ENCODE measurements at regions not wholly inside any gene's neighbourhood (a gene's known extent, or its start where the extent isn't known, plus 50 kb on each side); places are given as distances from the start of the nearest gene placed in this dataset.

GRCh38 chr9:81083067-81083466, 606.3 kb downstream of the TLE1 start:
- H3K4me3 ChIP-seq (ENCODE audit: low read depth, low read length) = no peak overlapping the region
- H3K27me3 ChIP-seq (ENCODE audit: control insufficient read depth, insufficient read depth, low read length) = no peaks in the 10 kb centered on the region
- H3K9me3 ChIP-seq (ENCODE audit: control insufficient read depth, insufficient read depth, low read depth, low read length) = no peaks in the 10 kb centered on the region
- H3K9ac ChIP-seq (ENCODE audit: low read length) = no peak overlapping the region
- no peaks in the 10 kb centered on the region for H3K4me1 ChIP-seq (ENCODE audit: control insufficient read depth, insufficient read depth, low read length)
- no peak overlapping the region for H3K27ac ChIP-seq (ENCODE audit: low read depth, low read length)
- H3K36me3 ChIP-seq (ENCODE audit: control insufficient read depth, insufficient read depth, low read length) = no peaks in the 10 kb centered on the region

GRCh38 chr9:81082221-81082620, 607.1 kb downstream of the TLE1 start:
- Histone ChIP-seq H3K27me3 (ENCODE audit: control insufficient read depth, insufficient read depth, low read length) (no peaks in the 10 kb centered on the region), H3K9ac (ENCODE audit: low read length) (no peak overlapping the region), H3K36me3 (ENCODE audit: control insufficient read depth, insufficient read depth, low read length) (no peaks in the 10 kb centered on the region), H3K9me3 (ENCODE audit: control insufficient read depth, insufficient read depth, low read depth, low read length) (no peaks in the 10 kb centered on the region), H3K4me3 (ENCODE audit: low read depth, low read length) (no peak overlapping the region), H3K4me1 (ENCODE audit: control insufficient read depth, insufficient read depth, low read length) (no peaks in the 10 kb centered on the region), H3K27ac (ENCODE audit: low read depth, low read length) (no peak overlapping the region)

- Histone ChIP-seq H3K4me3 (ENCODE audit: low read depth, low read length) (no peak overlapping the region), H3K36me3 (ENCODE audit: control insufficient read depth, insufficient read depth, low read length) (no peaks in the 10 kb centered on the region), H3K9me3 (ENCODE audit: control insufficient read depth, insufficient read depth, low read depth, low read length) (no peaks in the 10 kb centered on the region), H3K27ac (ENCODE audit: low read depth, low read length) (no peak overlapping the region), H3K27me3 (ENCODE audit: control insufficient read depth, insufficient read depth, low read length) (no peaks in the 10 kb centered on the region), H3K4me1 (ENCODE audit: control insufficient read depth, insufficient read depth, low read length) (no peaks in the 10 kb centered on the region), H3K9ac (ENCODE audit: low read length) (no peak overlapping the region)
Measured at GRCh38 chr9:81080900-81081299, 608.4 kb downstream of the TLE1 start.

GRCh38 chr9:81080185-81080584, 609.2 kb downstream of the TLE1 start:
- Histone ChIP-seq H3K4me1 (ENCODE audit: control insufficient read depth, insufficient read depth, low read length) (no peaks in the 10 kb centered on the region), H3K4me3 (ENCODE audit: low read depth, low read length) (no peak overlapping the region), H3K27me3 (ENCODE audit: control insufficient read depth, insufficient read depth, low read length) (no peaks in the 10 kb centered on the region), H3K27ac (ENCODE audit: low read depth, low read length) (no peak overlapping the region), H3K9ac (ENCODE audit: low read length) (no peak overlapping the region), H3K9me3 (ENCODE audit: control insufficient read depth, insufficient read depth, low read depth, low read length) (no peaks in the 10 kb centered on the region), H3K36me3 (ENCODE audit: control insufficient read depth, insufficient read depth, low read length) (no peaks in the 10 kb centered on the region)

DNA sequence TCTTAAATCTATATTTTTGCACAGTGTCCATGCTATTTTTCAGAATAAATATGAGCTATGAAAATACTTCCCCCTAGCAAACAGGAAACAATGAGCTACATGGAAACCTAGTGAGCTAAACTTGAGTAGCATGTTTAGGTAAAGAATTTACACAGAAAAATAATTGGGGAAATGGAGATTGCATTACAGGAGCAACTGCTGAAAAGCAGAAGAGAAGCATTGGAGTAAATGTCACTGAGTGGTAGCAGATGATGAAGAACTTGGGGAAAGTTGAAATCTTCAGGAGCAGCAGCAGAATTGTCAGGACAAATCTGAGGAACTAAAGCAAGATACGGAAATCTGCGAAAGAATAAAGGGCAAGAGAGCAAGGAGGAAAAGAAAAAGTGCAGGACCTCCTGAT, 610.3 kb downstream of the TLE1 start:
- Histone ChIP-seq H3K9me3 (ENCODE audit: control insufficient read depth, insufficient read depth, low read depth, low read length) (no peaks in the 10 kb centered on the region), H3K27me3 (ENCODE audit: control insufficient read depth, insufficient read depth, low read length) (no peaks in the 10 kb centered on the region), H3K9ac (ENCODE audit: low read length) (no peak overlapping the region), H3K4me3 (ENCODE audit: low read depth, low read length) (no peak overlapping the region), H3K36me3 (ENCODE audit: control insufficient read depth, insufficient read depth, low read length) (no peaks in the 10 kb centered on the region), H3K27ac (ENCODE audit: low read depth, low read length) (no peak overlapping the region), H3K4me1 (ENCODE audit: control insufficient read depth, insufficient read depth, low read length) (no peaks in the 10 kb centered on the region)

- H3K36me3 ChIP-seq (ENCODE audit: control insufficient read depth, insufficient read depth, low read length) = no peaks in the 10 kb centered on the region
- no peaks in the 10 kb centered on the region for H3K9me3 ChIP-seq (ENCODE audit: control insufficient read depth, insufficient read depth, low read depth, low read length)
- no peaks in the 10 kb centered on the region for H3K4me1 ChIP-seq (ENCODE audit: control insufficient read depth, insufficient read depth, low read length)
- H3K27me3 ChIP-seq (ENCODE audit: control insufficient read depth, insufficient read depth, low read length) = no peaks in the 10 kb centered on the region
- H3K27ac ChIP-seq (ENCODE audit: low read depth, low read length) = no peak overlapping the region
- H3K9ac ChIP-seq (ENCODE audit: low read length) = no peak overlapping the region
- H3K4me3 ChIP-seq (ENCODE audit: low read depth, low read length) = no peak overlapping the region
Measured at GRCh38 chr9:81078555-81078954, 610.8 kb downstream of the TLE1 start.

GRCh38 chr9:81077572-81077971, 611.8 kb downstream of the TLE1 start:
- Histone ChIP-seq H3K9me3 (ENCODE audit: control insufficient read depth, insufficient read depth, low read depth, low read length) (no peaks in the 10 kb centered on the region), H3K27me3 (ENCODE audit: control insufficient read depth, insufficient read depth, low read length) (no peaks in the 10 kb centered on the region), H3K4me1 (ENCODE audit: control insufficient read depth, insufficient read depth, low read length) (no peaks in the 10 kb centered on the region), H3K9ac (ENCODE audit: low read length) (no peak overlapping the region), H3K4me3 (ENCODE audit: low read depth, low read length) (no peak overlapping the region), H3K27ac (ENCODE audit: low read depth, low read length) (no peak overlapping the region), H3K36me3 (ENCODE audit: control insufficient read depth, insufficient read depth, low read length) (no peaks in the 10 kb centered on the region)

- H3K9ac ChIP-seq (ENCODE audit: low read length) = no peak overlapping the region
- H3K27me3 ChIP-seq (ENCODE audit: control insufficient read depth, insufficient read depth, low read length) = no peaks in the 10 kb centered on the region
- no peaks in the 10 kb centered on the region for H3K4me1 ChIP-seq (ENCODE audit: control insufficient read depth, insufficient read depth, low read length)
- no peaks in the 10 kb centered on the region for H3K9me3 ChIP-seq (ENCODE audit: control insufficient read depth, insufficient read depth, low read depth, low read length)
- H3K36me3 ChIP-seq (ENCODE audit: control insufficient read depth, insufficient read depth, low read length) = no peaks in the 10 kb centered on the region
- no peak overlapping the region for H3K27ac ChIP-seq (ENCODE audit: low read depth, low read length)
- H3K4me3 ChIP-seq (ENCODE audit: low read depth, low read length) = no peak overlapping the region
Measured at GRCh38 chr9:81076131-81076530, 613.2 kb downstream of the TLE1 start.

DNA sequence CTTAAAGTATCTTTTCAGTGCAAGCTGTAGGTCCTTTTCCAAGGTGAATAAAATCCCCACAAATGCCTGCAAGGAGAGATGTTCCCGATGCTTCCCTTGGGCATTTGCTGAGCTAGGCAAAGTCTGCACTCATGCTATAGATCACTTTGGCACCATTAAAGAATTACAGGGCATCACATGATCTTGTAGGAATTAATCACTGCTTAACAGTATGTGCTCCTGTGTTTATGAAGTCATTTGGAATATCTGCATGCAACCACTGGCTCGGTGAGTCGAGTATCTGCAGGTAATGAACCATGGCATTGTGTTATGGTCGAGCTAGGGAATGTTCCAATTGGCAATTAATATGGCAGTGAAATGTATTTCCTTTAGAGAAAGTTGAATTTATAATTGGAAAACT, 615.1 kb downstream of the TLE1 start:
- Histone ChIP-seq H3K4me1 (ENCODE audit: control insufficient read depth, insufficient read depth, low read length) (no peaks in the 10 kb centered on the region), H3K9me3 (ENCODE audit: control insufficient read depth, insufficient read depth, low read depth, low read length) (no peaks in the 10 kb centered on the region), H3K9ac (ENCODE audit: low read length) (no peak overlapping the region), H3K27me3 (ENCODE audit: control insufficient read depth, insufficient read depth, low read length) (no peaks in the 10 kb centered on the region), H3K27ac (ENCODE audit: low read depth, low read length) (no peak overlapping the region), H3K36me3 (ENCODE audit: control insufficient read depth, insufficient read depth, low read length) (no peaks in the 10 kb centered on the region), H3K4me3 (ENCODE audit: low read depth, low read length) (no peak overlapping the region)

DNA sequence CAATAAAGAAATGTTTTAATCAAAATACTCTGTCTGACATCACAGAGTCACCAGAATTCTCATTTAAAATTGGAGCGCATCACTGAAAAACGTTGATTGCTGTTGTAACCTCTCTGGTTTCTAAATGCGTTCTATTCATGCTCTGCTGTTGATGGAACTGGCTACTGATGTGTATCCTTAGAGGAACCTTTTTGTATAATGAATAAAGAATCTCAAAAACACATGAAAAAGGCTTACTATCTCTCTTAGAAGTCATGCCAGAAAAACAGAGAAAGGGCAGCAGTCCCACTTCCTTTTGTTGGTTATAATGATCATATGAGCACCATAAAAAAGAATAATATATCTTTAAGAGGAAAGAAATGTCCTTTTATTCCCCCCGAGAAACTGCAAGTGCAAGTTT, 615.5 kb downstream of the TLE1 start:
- Histone ChIP-seq H3K27ac (ENCODE audit: low read depth, low read length) (no peak overlapping the region), H3K36me3 (ENCODE audit: control insufficient read depth, insufficient read depth, low read length) (no peaks in the 10 kb centered on the region), H3K9ac (ENCODE audit: low read length) (no peak overlapping the region), H3K4me1 (ENCODE audit: control insufficient read depth, insufficient read depth, low read length) (no peaks in the 10 kb centered on the region), H3K4me3 (ENCODE audit: low read depth, low read length) (no peak overlapping the region), H3K9me3 (ENCODE audit: control insufficient read depth, insufficient read depth, low read depth, low read length) (no peaks in the 10 kb centered on the region), H3K27me3 (ENCODE audit: control insufficient read depth, insufficient read depth, low read length) (no peaks in the 10 kb centered on the region)

DNA sequence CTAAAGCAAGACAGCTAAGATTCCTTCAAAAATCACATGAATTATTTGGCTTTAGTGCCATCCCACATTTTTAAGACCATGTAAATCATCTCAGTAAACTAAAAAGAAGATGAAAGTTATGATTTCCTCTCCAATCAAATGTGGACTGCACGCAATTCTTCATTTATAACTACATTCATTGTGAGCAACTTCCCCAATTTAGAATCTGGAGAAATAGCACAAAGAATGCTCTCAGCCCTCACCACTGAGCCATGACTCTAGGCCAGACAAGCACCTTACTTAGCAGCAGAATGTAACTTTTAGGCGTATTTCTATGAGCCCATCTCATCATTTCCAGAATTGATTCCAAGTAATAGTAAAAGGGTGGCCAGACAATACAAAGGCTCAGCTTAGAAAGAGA, 616.6 kb downstream of the TLE1 start:
- no peaks in the 10 kb centered on the region for H3K27me3 ChIP-seq (ENCODE audit: control insufficient read depth, insufficient read depth, low read length)

DNA sequence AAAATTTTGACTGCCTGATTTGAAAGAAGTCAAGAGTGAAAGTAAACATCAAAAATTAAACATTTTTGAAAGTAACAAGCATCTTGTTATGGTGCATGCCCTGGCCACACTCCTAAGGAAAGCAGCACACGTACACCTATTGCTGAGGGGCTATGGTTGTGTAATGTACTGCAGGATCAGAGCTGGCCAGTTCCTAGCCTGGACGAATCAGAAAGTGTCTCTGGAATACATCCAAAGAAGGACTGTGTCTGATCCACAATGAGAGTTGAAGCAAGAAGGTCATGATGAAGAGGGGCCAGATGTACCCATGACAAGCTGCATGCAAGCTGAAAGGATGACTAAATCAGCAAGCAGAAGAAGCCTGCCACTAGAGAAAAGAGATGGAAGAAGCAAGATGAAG, 618.2 kb downstream of the TLE1 start:
- no peak overlapping the region for H3K9ac ChIP-seq (ENCODE audit: low read length)
- no peaks in the 10 kb centered on the region for H3K9me3 ChIP-seq (ENCODE audit: control insufficient read depth, insufficient read depth, low read depth, low read length)
- no peaks in the 10 kb centered on the region for H3K4me1 ChIP-seq (ENCODE audit: control insufficient read depth, insufficient read depth, low read length)
- H3K27ac ChIP-seq (ENCODE audit: low read depth, low read length) = no peak overlapping the region
- no peak overlapping the region for H3K4me3 ChIP-seq (ENCODE audit: low read depth, low read length)
- H3K36me3 ChIP-seq (ENCODE audit: control insufficient read depth, insufficient read depth, low read length) = no peaks in the 10 kb centered on the region
- no peaks in the 10 kb centered on the region for H3K27me3 ChIP-seq (ENCODE audit: control insufficient read depth, insufficient read depth, low read length)

More for the DNA sequence above, 616.6 kb downstream of the TLE1 start:
- H3K27ac ChIP-seq (ENCODE audit: low read depth, low read length) = no peak overlapping the region
- no peaks in the 10 kb centered on the region for H3K9me3 ChIP-seq (ENCODE audit: control insufficient read depth, insufficient read depth, low read depth, low read length)
- no peaks in the 10 kb centered on the region for H3K4me1 ChIP-seq (ENCODE audit: control insufficient read depth, insufficient read depth, low read length)
- H3K9ac ChIP-seq (ENCODE audit: low read length) = no peak overlapping the region
- no peak overlapping the region for H3K4me3 ChIP-seq (ENCODE audit: low read depth, low read length)
- H3K36me3 ChIP-seq (ENCODE audit: control insufficient read depth, insufficient read depth, low read length) = no peaks in the 10 kb centered on the region
